Gastroesophageal sphincter (tissue), 4 donors: ENCODE measurements at regions not wholly inside any gene's neighbourhood (a gene's known extent, or its start where the extent isn't known, plus 50 kb on each side); places are given as distances from the start of the nearest gene placed in this dataset.

Source experiments
- ATAC-seq: fragments of 150-250 bp; one replicate; pipeline ENCODE4 v1.9.1; 2016; ENCODE audit warnings: mild to moderate bottlenecking, moderate library complexity
- H3K27ac ChIP-seq, 4 donors: fragments of 200-600 bp; sonication (generic) in 3 of 4; 1 replicate in 3 of 4; 2 replicates in 1 of 4; pipeline ENCODE4 v1.5.1; 2016 to 2019
- H3K27me3 ChIP-seq: fragments of 200-600 bp; sonication (generic); one replicate; pipeline ENCODE4 v1.5.1; 2019
- H3K36me3 ChIP-seq, 2 donors: fragments of 200-600 bp; sonication (generic); one replicate each; pipeline ENCODE4 v1.5.1; 2019; ENCODE audit warnings: control low read depth in 1 of 2
- H3K4me1 ChIP-seq, 3 donors: fragments of 200-600 bp; sonication (generic); 1 replicate in 2 of 3; 2 replicates in 1 of 3; pipeline ENCODE4 v1.5.1; 2016 to 2019; ENCODE audit warnings: control low read depth in 2 of 3
- H3K4me3 ChIP-seq, 2 donors: fragments of 200-600 bp; sonication (generic); one replicate each; pipeline ENCODE4 v1.5.1; 2019; ENCODE audit warnings: mild to moderate bottlenecking in 1 of 2, moderate library complexity in 1 of 2
- H3K9me3 ChIP-seq, 3 donors: fragments of 200-600 bp; sonication (generic); one replicate each; pipeline ENCODE4 v1.5.1; 2017 to 2019; ENCODE audit warnings: control low read depth in 2 of 3
- CTCF ChIP-seq, 4 experiments: fragments of 200-600 bp in 2 of 4; fragments of 450-650 bp in 2 of 4; sonication (generic) in 1 of 4; IDR thresholded peaks; one replicate each; pipeline ENCODE4 v1.5.1; 2017 to 2019; ENCODE audit warnings: antibody characterized with exemption in 4 of 4, mild to moderate bottlenecking in 2 of 4, moderate library complexity in 2 of 4
- EP300 ChIP-seq: sonication (generic); formaldehyde crosslinking; IDR thresholded peaks from one replicate; pipeline ENCODE4 v1.6.1; 2017; ENCODE audit warnings: antibody characterized with exemption, mild to moderate bottlenecking
- POLR2A ChIP-seq, 2 donors: fragments of 450-650 bp; IDR thresholded peaks; one replicate each; pipeline ENCODE4 v1.6.1; 2017; ENCODE audit warnings: antibody characterized with exemption in 2 of 2, mild to moderate bottlenecking in 2 of 2, moderate library complexity in 1 of 2
- POLR2AphosphoS5 ChIP-seq: sonication (generic); formaldehyde crosslinking; IDR thresholded peaks from one replicate; pipeline ENCODE4 v1.6.1; 2017; ENCODE audit warnings: antibody characterized with exemption
- WGBS, 2 donors: methylation state at CpG; one replicate each; pipeline ENCODE4 v1.1.5; 2018; ENCODE audit warnings: low coverage in 1 of 2; 5-methylcytosine and 5-hydroxymethylcytosine counted together

GRCh38 chr4:43373201-43373600, 480.7 kb downstream of the GRXCR1 start:
- H3K4me1 ChIP-seq = no peaks in the 10 kb centered on the region
- TF ChIP-seq POLR2AphosphoS5 (no peak), EP300 (no peak)
- no peak overlapping the region for H3K4me3 ChIP-seq
- 82 to 92% methylated on average over 1 of the region's 1 CpG for WGBS, 2 donors
- H3K36me3 ChIP-seq = no peaks in the 10 kb centered on the region
- ATAC-seq = no peak
- no peaks in the 10 kb centered on the region for H3K27me3 ChIP-seq
- H3K9me3 ChIP-seq = no peaks in the 10 kb centered on the region
- no peak overlapping the region for H3K27ac ChIP-seq

- Histone ChIP-seq H3K27ac (no peak overlapping the region), H3K36me3 (no peaks in the 10 kb centered on the region), H3K9me3 (no peaks in the 10 kb centered on the region), H3K27me3 (no peaks in the 10 kb centered on the region), H3K4me3 (no peak overlapping the region), H3K4me1 (no peaks in the 10 kb centered on the region)
- 50 to 69% methylated on average over 1 of the region's 1 CpG for WGBS, 2 donors
- ATAC-seq = no peak
- no peak for TF ChIP-seq EP300
- TF ChIP-seq CTCF (IDR thresholded peaks at IDR 0.05) = no peak
- no peak for TF ChIP-seq POLR2AphosphoS5
- no peak for TF ChIP-seq POLR2A (IDR thresholded peaks at IDR 0.05)
These were observed 481.8 kb downstream of the GRXCR1 start for GRCh38 chr4:43374216-43374751.

GRCh38 chr4:43379016-43379415, 486.5 kb downstream of the GRXCR1 start:
- no peak overlapping the region for H3K4me3 ChIP-seq
- H3K9me3 ChIP-seq = no peaks in the 10 kb centered on the region
- WGBS, 2 donors = 75 to 83% methylated on average over 1 of the region's 1 CpG
- TF ChIP-seq POLR2AphosphoS5 (no peak), EP300 (no peak), POLR2A (IDR thresholded peaks at IDR 0.05) (no peak)
- H3K27me3 ChIP-seq = no peaks in the 10 kb centered on the region
- H3K36me3 ChIP-seq = no peaks in the 10 kb centered on the region
- no peaks in the 10 kb centered on the region for H3K4me1 ChIP-seq
- ATAC-seq = no peak
- H3K27ac ChIP-seq = no peak overlapping the region

GRCh38 chr4:43380093-43380492, 487.6 kb downstream of the GRXCR1 start:
- no peaks in the 10 kb centered on the region for H3K9me3 ChIP-seq
- H3K4me3 ChIP-seq = no peak overlapping the region
- WGBS, 2 donors = 47 to 69% methylated on average over 2 of the region's 2 CpGs
- no peak for ATAC-seq
- no peak overlapping the region for H3K27ac ChIP-seq
- TF ChIP-seq CTCF (IDR thresholded peaks at IDR 0.05) (no peak), EP300 (no peak), POLR2A (IDR thresholded peaks at IDR 0.05) (no peak), POLR2AphosphoS5 (no peak)
- no peaks in the 10 kb centered on the region for H3K4me1 ChIP-seq
- no peaks in the 10 kb centered on the region for H3K36me3 ChIP-seq
- H3K27me3 ChIP-seq = no peaks in the 10 kb centered on the region

GRCh38 chr4:43391069-43391468, 498.6 kb downstream of the GRXCR1 start:
- no peak overlapping the region for H3K4me3 ChIP-seq
- no peaks in the 10 kb centered on the region for H3K4me1 ChIP-seq
- H3K9me3 ChIP-seq = no peaks in the 10 kb centered on the region
- WGBS, 2 donors = 10 to 12% methylated on average over 1 of the region's 1 CpG
- no peak for TF ChIP-seq POLR2A (IDR thresholded peaks at IDR 0.05)
- no peak for TF ChIP-seq EP300
- no peak for TF ChIP-seq CTCF (IDR thresholded peaks at IDR 0.05)
- TF ChIP-seq POLR2AphosphoS5 = no peak
- H3K27me3 ChIP-seq = no peaks in the 10 kb centered on the region
- no peak overlapping the region for H3K27ac ChIP-seq
- no peak for ATAC-seq
- no peaks in the 10 kb centered on the region for H3K36me3 ChIP-seq

GRCh38 chr4:43394976-43395375, 502.5 kb downstream of the GRXCR1 start:
- Histone ChIP-seq H3K27ac (no peak overlapping the region), H3K9me3 (no peaks in the 10 kb centered on the region), H3K4me1 (no peaks in the 10 kb centered on the region), H3K4me3 (no peak overlapping the region), H3K27me3 (no peaks in the 10 kb centered on the region), H3K36me3 (no peaks in the 10 kb centered on the region)
- no peak for ATAC-seq
- TF ChIP-seq CTCF (IDR thresholded peaks at IDR 0.05) = no peak
- TF ChIP-seq POLR2A (IDR thresholded peaks at IDR 0.05) = no peak
- 57% methylated on average over 3 of the region's 3 CpGs; no CpG with 5 or more reads in 1 of the 2 donors for WGBS, 2 donors
